B cell (primary cell): ENCODE measurements at regions not wholly inside any gene's neighbourhood (a gene's known extent, or its start where the extent isn't known, plus 50 kb on each side); places are given as distances from the start of the nearest gene placed in this dataset.
"Not testable (repeated sequence)": the region's sequence is repeated elsewhere in the genome, so short reads cannot be mapped to it uniquely, and the experiment has no call there.

Experiments used
- ATAC-seq: fragments of 200-7000 bp; cut with Tn5 transposase; one replicate; pipeline ENCODE4 v1.10.0; 2021; ENCODE audit warnings: low read depth, mild to moderate bottlenecking, moderate number of reproducible peaks, moderate library complexity
- CTCF ChIA-PET: fragments of 350-600 bp; sonication (Branson Sonifier 250); formaldehyde crosslinking; loops from one replicate; lab custom pipeline; 2021; ENCODE audit warnings: antibody characterized with exemption, inconsistent platforms; lab: Charles Lee
- POLR2A ChIA-PET: fragments of 350-600 bp; sonication (Branson Sonifier 250); formaldehyde crosslinking; loops from one replicate; lab custom pipeline; 2021; ENCODE audit warnings: antibody characterized with exemption; lab: Charles Lee
- DNase-seq: peaks from one replicate; pipeline ENCODE4 v3.0.0; 2013
- H2AFZ ChIP-seq: 2 replicates; pipeline ENCODE4 v1.6.1; 2012; ENCODE audit warnings: mild to moderate bottlenecking, low read depth, low read length; ENCODE audit not compliant: insufficient read depth, poor library complexity, severe bottlenecking
- H3K27ac ChIP-seq, 2 donors: 1 replicate in 1 of 2; 2 replicates in 1 of 2; pipeline ENCODE4 v1.5.1; 2012 to 2013; ENCODE audit warnings: low read length in 2 of 2, mild to moderate bottlenecking in 2 of 2, moderate library complexity in 1 of 2
- H3K27me3 ChIP-seq, 4 experiments: fragments of 200-600 bp in 1 of 4; sonication (generic) in 1 of 4; replicated peaks in 1 of 4; 1 replicate in 2 of 4; 2 replicates in 2 of 4; pipeline versions ENCODE4 v1.6.1 to v1.7.0; 2013 to 2016; ENCODE audit warnings: low read length in 3 of 4, mild to moderate bottlenecking in 2 of 4, mixed read lengths in 1 of 4, moderate library complexity in 1 of 4; ENCODE audit not compliant: insufficient read depth in 4 of 4, control insufficient read depth in 3 of 4; ENCODE audit errors: control extremely low read depth in 1 of 4
- H3K36me3 ChIP-seq, 2 experiments: replicated peaks in 1 of 2; 1 replicate in 1 of 2; 2 replicates in 1 of 2; pipeline versions ENCODE4 v1.6.1 to v1.7.1; 2013; ENCODE audit warnings: low read length in 1 of 2; ENCODE audit not compliant: insufficient read depth in 2 of 2, control insufficient read depth in 1 of 2; ENCODE audit errors: control extremely low read depth in 1 of 2, extremely low read depth in 1 of 2
- H3K4me1 ChIP-seq, 2 donors: fragments of 200-600 bp in 1 of 2; sonication (generic) in 1 of 2; 1 replicate in 1 of 2; 2 replicates in 1 of 2; pipeline versions ENCODE4 v1.5.1 to v1.6.1; 2013 to 2017; ENCODE audit warnings: low read length in 2 of 2; ENCODE audit not compliant: control insufficient read depth in 2 of 2, insufficient read depth in 2 of 2
- H3K4me2 ChIP-seq: replicated peaks from 2 replicates; pipeline ENCODE3; 2012; ENCODE audit warnings: mild to moderate bottlenecking, low read depth, low read length; ENCODE audit not compliant: poor library complexity, severe bottlenecking
- H3K4me3 ChIP-seq, 5 experiments: fragments of 200-600 bp in 1 of 5; sonication (generic) in 1 of 5; 1 replicate in 3 of 5; 2 replicates in 2 of 5; pipeline versions ENCODE4 v1.5.1 to v1.7.0; 2011 to 2016; ENCODE audit warnings: low read length in 4 of 5, mild to moderate bottlenecking in 4 of 5, low read depth in 2 of 5, control low read depth in 1 of 5, moderate library complexity in 1 of 5; ENCODE audit not compliant: insufficient read depth in 1 of 5; ENCODE audit errors: control extremely low read depth in 1 of 5, extremely low read depth in 1 of 5
- H3K79me2 ChIP-seq: fragments of 200-600 bp; sonication (generic); one replicate; pipeline ENCODE4 v1.6.0; 2016; ENCODE audit warnings: low read length; ENCODE audit not compliant: control insufficient read depth, insufficient read depth
- H3K9ac ChIP-seq: fragments of 200-600 bp; sonication (generic); 2 replicates; pipeline ENCODE4 v1.6.1; 2017; ENCODE audit warnings: mild to moderate bottlenecking, low read length, moderate library complexity
- H3K9me3 ChIP-seq, 3 donors: one replicate each; pipeline versions ENCODE4 v1.6.1 to v1.7.1; 2013; ENCODE audit warnings: low read length in 2 of 3; ENCODE audit not compliant: control insufficient read depth in 2 of 3, insufficient read depth in 1 of 3; ENCODE audit errors: control extremely low read depth in 1 of 3
- H4K20me1 ChIP-seq: 2 replicates; pipeline ENCODE4 v1.6.0; 2012; ENCODE audit warnings: mild to moderate bottlenecking, low read length; ENCODE audit not compliant: insufficient read depth, control insufficient read depth, poor library complexity, severe bottlenecking
- H3K27ac Mint-ChIP-seq: one replicate; pipeline ENCODE4 v1.8.0; 2021; ENCODE audit warnings: mixed read lengths
- H3K27me3 Mint-ChIP-seq: one replicate; pipeline ENCODE4 v1.8.0; 2021; ENCODE audit warnings: mixed read lengths
- H3K4me1 Mint-ChIP-seq: one replicate; pipeline ENCODE4 v1.8.0; 2021; ENCODE audit warnings: mixed read lengths
- H3K4me3 Mint-ChIP-seq: one replicate; pipeline ENCODE4 v1.8.0; 2021; ENCODE audit warnings: mixed read lengths
- H3K9me3 Mint-ChIP-seq: one replicate; pipeline ENCODE4 v1.8.0; 2022; ENCODE audit warnings: mixed read lengths; ENCODE audit not compliant: insufficient read depth
- EZH2 ChIP-seq: IDR thresholded peaks from 2 replicates; pipeline ENCODE4 v1.6.1; 2012; ENCODE audit warnings: borderline replicate concordance, low read depth, mild to moderate bottlenecking, moderate library complexity, low read length; ENCODE audit not compliant: insufficient read depth, poor library complexity, severe bottlenecking
- WGBS: methylation state at CpG from one replicate; pipeline ENCODE4 v1.1.5; 2013; ENCODE audit warnings: missing lambda C conversion rate; ENCODE audit not compliant: insufficient coverage; 5-methylcytosine and 5-hydroxymethylcytosine counted together
- intact Hi-C: fragments of 100-400 bp; cut with micrococcal nuclease; formaldehyde crosslinking; loops from one replicate; pipeline ENCODE4 v1.10.0; 2022
- TF ChIP-seq, protein P1 (sequence below): fragments of 200-600 bp; IDR thresholded peaks from one replicate; pipeline ENCODE4 v1.8.0; 2022; ENCODE audit warnings: antibody characterized with exemption, mild to moderate bottlenecking

DNA sequence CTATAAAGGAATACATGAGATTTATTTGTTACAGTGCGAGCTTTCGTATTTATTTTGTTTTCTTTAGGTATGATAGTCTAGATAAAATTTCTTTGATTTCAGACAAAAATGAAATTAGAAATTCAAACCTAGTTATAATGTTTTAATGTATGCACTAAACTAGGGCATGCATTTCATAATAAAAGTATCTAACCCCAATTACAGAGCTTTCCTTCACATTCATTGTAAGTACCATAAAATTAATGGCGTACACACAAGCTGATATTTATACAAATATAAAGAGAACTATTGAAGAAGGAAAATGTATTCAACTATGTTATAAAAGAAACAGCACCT lies 120.2 kb downstream of the GXYLT1 start:
- Mint-ChIP-seq H3K4me1 (peaks cover 9% of the 10 kb centered on the region), H3K9me3 (no peaks in the 10 kb centered on the region), H3K4me3 (peak overlapping the region; percentile 82), H3K27ac (no peak overlapping the region), H3K27me3 (peaks cover 8% of the 10 kb centered on the region)
- Histone ChIP-seq H4K20me1 (no peaks in the 10 kb centered on the region), H3K4me3 (peak overlapping the region in 1 of 5 experiments; percentile 62), H3K79me2 (no peaks in the 10 kb centered on the region), H2AFZ (peak overlapping the region; percentile 82), H3K27me3 (peaks cover 0 to 5% (median 0%) of the 10 kb centered on the region in 4 experiments), H3K36me3 (no peaks in the 10 kb centered on the region), H3K9me3 (no peaks in the 10 kb centered on the region), H3K4me2 (peak overlapping the region; percentile 78), H3K4me1 (peaks cover 7 to 8% of the 10 kb centered on the region in 2 donors), H3K27ac (no peak overlapping the region), H3K9ac (no peak overlapping the region)
- ChIA-PET POLR2A (no interaction called here), CTCF (interaction anchor here (0.6 to 3.8 kb wide), 29 partner anchors 8 to 1078 kb away, joined by 3 to 62 read pairs (median 4); no protein-coding TSS in a partner anchor)
- DNase-seq (no peak), ATAC-seq (no peak)
- TF ChIP-seq EZH2, result no peak
- TF ChIP-seq, protein P1, sequence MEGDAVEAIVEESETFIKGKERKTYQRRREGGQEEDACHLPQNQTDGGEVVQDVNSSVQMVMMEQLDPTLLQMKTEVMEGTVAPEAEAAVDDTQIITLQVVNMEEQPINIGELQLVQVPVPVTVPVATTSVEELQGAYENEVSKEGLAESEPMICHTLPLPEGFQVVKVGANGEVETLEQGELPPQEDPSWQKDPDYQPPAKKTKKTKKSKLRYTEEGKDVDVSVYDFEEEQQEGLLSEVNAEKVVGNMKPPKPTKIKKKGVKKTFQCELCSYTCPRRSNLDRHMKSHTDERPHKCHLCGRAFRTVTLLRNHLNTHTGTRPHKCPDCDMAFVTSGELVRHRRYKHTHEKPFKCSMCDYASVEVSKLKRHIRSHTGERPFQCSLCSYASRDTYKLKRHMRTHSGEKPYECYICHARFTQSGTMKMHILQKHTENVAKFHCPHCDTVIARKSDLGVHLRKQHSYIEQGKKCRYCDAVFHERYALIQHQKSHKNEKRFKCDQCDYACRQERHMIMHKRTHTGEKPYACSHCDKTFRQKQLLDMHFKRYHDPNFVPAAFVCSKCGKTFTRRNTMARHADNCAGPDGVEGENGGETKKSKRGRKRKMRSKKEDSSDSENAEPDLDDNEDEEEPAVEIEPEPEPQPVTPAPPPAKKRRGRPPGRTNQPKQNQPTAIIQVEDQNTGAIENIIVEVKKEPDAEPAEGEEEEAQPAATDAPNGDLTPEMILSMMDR, result peak; percentile 75
- no CpG with 5 or more reads among the region's 3 CpGs for WGBS
- intact Hi-C loops, result no loop called here

GRCh38 chr12:42023733-42024494 lies 120.8 kb downstream of the GXYLT1 start:
- Mint-ChIP-seq H3K27me3 (peaks cover 8% of the 10 kb centered on the region), H3K4me1 (peaks cover 9% of the 10 kb centered on the region), H3K4me3 (peak overlapping the region; percentile 82), H3K9me3 (no peaks in the 10 kb centered on the region), H3K27ac (no peak overlapping the region)
- Histone ChIP-seq H4K20me1 (no peaks in the 10 kb centered on the region), H2AFZ (peak overlapping the region; percentile 82), H3K9ac (peak overlapping the region; percentile 60), H3K4me3 (peak overlapping the region; percentile 4 to 62 (median 33)), H3K27me3 (peaks cover 0 to 5% (median 0%) of the 10 kb centered on the region in 4 experiments), H3K4me2 (peak overlapping the region; percentile 78), H3K36me3 (no peaks in the 10 kb centered on the region), H3K4me1 (peaks cover 7 to 8% of the 10 kb centered on the region in 2 donors), H3K79me2 (no peaks in the 10 kb centered on the region), H3K9me3 (no peaks in the 10 kb centered on the region), H3K27ac (no peak overlapping the region)
- intact Hi-C loops, result no loop called here
- DNase-seq (peak; percentile 74), ATAC-seq (peak; percentile 81)
- 6% methylated on average over 11 of the region's 25 CpGs for WGBS
- ChIA-PET CTCF (interaction anchor here (0.6 to 3.8 kb wide), 26 partner anchors 9 to 1078 kb away, joined by 3 to 62 read pairs (median 4); no protein-coding TSS in a partner anchor), POLR2A (no interaction called here)
- TF ChIP-seq EZH2, result no peak
- TF ChIP-seq, protein P1, result peak; percentile 99

DNA sequence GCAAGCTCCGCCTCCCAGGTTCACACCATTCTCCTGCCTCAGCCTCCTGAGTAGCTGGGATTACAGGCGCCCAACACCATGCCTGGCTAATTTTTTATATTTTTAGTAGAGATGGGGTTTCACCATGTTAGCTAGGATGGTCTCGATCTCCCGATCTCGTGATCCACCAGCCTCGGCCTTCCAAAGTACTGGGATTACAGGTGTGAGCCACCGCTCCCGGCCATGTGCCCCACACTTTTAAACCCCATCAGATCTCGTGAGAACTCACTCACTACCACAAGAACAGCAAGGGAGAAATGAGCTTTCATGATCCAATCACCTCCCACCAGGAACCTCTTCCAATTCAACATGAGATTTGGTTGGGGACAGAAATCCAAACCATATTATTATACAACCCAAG lies 122.7 kb downstream of the GXYLT1 start:
- H3K27me3 Mint-ChIP-seq, H3K4me3 ChIP-seq, H3K9me3 Mint-ChIP-seq, H3K9me3 ChIP-seq, DNase-seq, H3K4me3 Mint-ChIP-seq, H3K4me1 ChIP-seq, H3K9ac ChIP-seq, intact Hi-C loops, POLR2A ChIA-PET, ATAC-seq, H3K27ac ChIP-seq, H2AFZ ChIP-seq, H3K36me3 ChIP-seq, H4K20me1 ChIP-seq, H3K4me2 ChIP-seq, H3K27ac Mint-ChIP-seq, H3K79me2 ChIP-seq: not testable (repeated sequence)
- no CpG with 5 or more reads among the region's 9 CpGs for whole genome bisulfite sequencing
- H3K4me1 Mint-ChIP-seq, result peaks cover 11% of the 10 kb centered on the region
- H3K27me3 ChIP-seq, result peaks cover 0 to 10% (median 0%) of the 10 kb centered on the region in 4 experiments
- CTCF ChIA-PET, result interaction anchor here (0.7 to 1.0 kb wide), 2 partner anchors 242 to 746 kb away, joined by 3 read pairs; no protein-coding TSS in a partner anchor
